NCI-H1436 treated with DMSO at 0.1 percent for 48 hours (cell line): ENCODE measurements at regions not wholly inside any gene's neighbourhood (a gene's known extent, or its start where the extent isn't known, plus 50 kb on each side); places are given as distances from the start of the nearest gene placed in this dataset.

Experiments
- DNase-seq: peaks from one replicate; lab custom pipeline; 2025; lab: John Stamatoyannopoulos, UW

DNA sequence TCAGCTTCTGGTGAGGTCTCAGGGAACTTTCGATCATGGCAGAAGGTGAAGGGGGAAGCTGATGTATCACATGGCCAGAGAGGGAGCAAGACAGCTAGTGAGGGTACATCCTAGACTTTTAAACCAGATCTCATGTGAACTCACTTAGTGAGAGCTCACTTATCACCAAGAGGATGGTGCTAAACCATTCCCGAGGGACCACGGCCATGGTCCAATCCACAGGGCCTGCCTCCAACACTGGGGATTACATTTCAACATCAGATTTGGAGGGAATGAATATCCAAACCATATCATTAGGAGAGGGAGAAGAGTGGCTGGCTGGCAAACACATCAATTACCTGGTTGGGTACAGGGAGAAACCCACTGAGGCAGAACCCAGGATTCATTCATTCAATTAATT, 75.7 kb upstream of the HAAO start:
- no peak for DNase-seq

DNA sequence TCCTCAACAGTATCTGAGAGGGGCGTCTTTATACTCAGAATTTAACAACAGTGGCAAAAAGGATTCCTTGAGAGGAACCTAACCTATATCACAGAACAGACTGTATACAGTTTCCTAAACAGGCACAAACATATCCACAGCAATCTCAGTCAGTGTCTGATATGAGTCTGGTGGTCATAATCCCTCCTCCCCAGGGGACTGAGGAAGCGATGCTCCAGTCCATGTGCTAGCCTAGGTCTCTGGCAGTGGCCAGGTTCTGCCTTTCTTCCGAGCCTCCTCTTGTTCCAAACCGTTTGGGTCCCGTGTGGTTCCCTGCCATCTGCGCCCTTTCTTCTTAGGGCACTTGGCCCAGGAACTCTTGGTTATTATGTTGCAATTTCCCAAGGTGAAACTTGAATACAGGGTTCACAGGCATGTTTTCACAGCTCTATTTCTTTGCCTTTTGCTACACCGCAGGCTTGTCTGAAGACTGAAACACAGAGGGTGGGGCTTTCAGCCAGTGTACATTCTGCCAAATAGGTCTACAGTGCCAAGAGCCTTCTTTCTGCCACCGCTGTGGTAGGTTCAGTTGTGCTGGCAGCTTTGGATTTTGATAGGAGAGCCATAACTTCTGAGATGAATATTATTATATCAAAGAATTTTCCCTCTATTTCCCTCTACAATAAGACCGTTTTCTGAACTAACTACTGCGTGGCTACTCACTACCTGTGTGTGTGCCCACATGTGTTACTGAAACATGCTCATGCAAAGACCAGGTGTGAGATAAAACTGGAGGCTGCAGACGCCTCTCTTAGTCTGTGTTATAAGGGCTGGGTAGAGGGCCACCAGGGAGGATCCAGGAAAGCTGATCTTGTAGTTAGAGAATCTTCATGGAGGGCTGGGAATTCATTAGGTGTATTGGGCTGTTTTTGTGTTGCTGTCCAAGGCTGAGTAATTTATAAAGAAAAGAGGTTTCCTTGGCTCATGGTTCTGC, 75.0 kb upstream of the HAAO start:
- DNase-seq = no peak

DNA sequence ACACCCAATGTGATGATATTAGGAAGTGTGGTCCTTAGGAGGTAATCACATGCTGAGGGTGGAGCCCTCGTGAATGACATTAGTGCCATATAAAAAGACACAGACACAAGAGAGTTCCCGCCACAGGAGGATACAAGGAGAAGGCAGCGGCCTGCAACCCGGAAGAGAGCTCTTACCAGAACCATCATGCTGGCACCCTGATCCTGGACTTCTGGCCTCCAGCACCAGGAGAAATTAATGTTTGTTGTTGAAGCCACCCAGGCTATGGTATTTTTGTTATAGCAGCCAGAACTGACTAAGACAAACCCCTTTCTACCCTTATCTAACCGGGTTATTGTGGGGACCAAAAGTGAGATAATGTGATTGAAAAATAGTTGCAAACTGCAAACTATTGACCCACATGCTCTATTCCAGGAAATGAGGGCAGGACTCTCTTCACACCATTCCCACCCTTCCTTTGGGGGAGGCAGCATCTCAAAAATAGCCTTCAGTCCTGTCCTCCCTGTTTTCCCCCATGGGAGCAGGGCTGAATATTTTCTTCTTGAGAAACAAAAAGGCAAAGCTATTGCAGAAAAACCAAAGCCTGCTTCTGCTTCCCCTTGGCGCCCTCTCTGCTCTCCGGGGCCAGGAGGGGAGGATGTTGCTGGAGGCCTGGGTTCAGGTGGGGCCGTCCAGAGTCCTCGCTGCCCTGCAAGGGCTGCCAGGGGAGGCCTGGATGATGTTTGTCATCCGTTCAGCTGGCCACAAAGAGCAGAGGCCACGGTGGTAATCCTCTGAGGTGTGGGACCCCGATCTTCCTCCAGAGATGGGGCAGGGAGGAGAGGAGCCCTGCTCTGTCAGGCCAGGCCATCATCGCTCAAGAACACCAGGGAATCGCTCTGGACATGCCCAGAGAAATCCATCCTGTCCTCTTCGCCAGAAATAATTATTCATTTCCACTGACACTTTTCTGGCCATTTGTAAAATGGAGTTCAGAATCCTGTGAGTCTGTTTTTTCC, 73.8 kb upstream of the HAAO start:
- no peak for DNase-seq

DNA sequence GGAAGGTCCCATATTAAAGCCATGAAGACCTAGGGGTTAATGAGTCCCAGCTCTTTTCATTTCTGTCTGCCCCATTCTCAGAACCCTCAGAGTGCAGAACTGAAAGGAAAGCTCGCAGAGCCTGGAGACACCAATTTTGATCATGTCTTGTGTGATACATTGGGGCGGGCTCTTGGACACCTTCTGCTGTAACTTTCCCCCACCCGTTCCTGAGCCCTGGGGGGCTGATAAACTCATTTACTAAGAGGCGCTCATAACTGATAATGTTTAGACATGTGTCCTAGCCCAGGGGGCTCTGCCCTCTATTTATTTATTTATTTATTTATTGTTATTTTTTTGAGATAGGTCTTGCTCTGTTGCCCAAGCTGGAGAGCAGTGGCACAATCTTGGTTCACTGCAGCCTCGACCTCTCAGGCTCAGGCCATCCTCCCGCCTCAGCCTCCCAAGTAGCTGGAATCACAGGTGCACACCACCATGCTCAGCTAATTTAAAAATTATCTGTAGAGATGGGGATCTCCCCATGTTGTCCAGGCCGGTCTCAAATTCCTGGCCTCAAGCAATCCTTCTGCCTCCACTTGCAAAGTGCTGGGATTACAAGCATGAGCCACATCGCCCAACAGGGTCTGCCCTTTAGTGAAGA, 72.4 kb upstream of the HAAO start:
- no peak for DNase-seq

DNA sequence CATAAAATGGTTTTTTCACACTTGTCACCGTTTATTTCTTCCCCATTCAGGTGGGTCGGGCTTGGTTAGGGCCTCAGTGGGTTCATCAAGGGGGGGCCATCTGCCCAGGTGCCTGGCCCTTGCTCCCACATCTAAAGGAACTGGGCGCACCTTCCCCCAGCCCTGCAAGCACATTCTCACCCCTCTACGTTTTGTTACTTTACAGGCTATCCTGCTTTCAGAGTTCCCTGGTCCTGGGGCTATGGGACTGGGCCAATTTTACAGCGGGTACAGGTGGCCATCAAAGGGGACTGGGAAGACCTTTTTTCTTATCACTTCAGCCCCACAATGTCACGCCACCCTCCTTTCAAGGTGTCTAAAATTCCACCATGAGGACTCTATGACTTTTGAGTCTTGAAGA, 71.8 kb upstream of the HAAO start:
- DNase-seq = no peak

DNA sequence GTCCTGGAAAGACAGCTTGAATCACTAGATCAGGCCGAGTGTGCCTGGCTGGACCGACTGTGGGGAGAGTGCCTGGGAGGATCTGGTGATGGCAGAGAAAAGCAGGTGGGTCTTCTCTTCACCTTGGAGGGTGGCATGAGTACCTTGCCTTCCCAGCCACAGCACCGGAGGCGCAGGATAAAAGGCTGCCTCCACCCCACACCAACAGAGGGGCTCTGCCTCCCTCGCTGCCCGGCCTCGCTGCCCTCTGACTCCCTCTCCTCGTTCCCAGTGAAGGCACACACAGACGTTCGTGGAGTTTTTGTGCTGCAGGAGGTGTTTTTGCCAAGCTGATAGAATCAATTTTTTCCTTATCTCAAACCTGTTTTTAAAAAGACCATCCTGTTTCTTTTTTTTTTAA, 71.4 kb upstream of the HAAO start:
- DNase-seq = no peak

DNA sequence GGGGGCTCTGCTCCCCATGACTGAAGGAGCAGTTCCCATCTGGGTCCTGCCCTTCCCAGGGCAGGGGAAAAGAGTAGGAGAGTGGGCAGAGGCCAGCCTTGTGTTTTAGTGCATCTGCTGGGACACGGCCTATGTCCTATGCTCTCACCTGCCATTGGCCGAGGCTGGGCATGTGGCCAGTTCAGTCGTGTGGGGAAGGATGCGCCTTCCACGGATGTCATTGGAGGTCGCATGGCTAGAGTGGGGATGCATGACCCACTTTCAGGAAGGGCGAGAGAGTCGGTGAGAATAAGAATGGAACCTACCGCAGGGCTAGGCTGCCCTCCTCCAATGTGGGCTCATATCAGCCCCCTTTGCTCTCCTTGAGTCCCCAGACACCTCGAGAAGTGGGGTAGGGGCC, 70.9 kb upstream of the HAAO start:
- no peak for DNase-seq

DNA sequence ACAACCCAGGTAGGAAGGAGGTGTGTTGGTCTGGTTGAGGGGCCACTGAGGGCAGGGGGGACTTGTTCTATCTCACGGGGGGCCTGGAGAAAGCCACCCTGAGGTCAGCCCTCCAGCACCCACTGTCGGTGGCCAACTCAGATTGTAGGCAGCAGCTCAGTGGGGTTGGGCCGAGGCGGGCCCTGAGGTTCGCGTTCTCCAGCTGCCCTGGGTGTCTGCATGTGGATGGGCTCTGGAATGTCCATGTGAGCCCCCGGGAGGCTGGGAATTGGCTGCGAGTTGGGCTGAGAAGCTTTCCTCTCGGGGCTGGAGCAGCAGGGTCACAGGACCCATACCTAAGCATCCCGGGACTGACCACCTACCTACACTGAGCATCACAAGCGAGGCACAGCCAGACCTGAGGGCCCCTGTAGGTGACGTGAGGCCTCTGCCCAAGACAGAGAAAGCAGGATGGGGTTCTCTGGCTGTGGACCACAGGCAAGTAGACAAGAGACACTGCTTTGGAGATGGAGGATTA, 70.3 kb upstream of the HAAO start:
- no peak for DNase-seq

DNA sequence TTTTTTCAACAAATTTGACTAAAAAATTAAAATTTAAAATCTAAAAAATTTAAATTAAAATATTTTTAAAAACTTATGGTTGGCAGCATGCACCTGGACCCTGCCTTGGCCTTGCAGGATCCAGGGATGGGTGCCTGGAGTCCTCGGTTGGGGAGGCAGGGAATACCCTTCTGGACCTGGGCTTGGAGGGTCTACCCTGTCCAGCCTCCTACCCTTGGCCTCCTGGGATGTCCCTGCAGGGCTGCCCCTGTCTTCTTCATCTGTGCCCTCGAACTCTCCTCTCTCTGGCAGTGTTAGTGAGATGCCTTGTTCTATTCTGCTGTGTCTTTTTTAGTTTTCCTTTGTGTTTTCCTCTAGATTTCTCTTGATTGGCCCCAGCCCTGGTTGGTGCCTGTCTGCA, 68.9 kb upstream of the HAAO start:
- no peak for DNase-seq

DNA sequence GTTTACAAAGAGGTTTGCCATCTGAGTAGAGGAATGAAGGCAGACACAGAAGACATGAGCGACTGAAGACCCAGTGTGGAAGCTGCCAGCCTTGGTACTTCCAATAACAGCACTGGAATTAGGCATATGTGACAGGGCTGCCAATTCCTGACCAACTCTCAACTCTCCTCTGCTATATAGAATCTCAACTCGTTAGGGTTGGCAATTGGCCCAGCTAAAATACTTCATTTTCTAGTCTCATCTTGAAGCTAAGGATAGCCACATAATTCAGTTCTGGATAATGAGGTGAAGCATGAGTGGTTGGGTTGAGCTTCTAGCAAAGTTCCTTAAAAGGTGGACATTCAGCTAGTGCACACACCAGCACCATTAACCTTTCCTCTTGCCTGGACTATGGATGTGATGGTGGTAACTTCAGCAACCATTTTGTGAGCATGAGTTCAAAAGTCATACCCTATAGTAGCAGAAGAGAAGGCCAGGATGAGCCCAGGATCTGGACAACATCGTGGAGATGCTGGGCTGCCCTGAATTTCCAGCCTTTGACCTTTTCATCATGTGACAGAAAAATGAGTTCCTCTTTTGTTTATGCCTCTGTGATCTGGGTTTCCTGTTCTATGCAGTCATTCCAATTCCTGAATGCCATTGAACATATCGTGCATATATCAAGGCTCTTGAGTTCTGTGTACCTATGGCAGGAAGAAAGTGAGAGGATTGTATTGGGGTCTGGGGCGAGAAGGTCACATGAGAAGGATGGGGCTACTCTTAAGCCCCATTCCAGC, 68.1 kb upstream of the HAAO start:
- no peak for DNase-seq

DNA sequence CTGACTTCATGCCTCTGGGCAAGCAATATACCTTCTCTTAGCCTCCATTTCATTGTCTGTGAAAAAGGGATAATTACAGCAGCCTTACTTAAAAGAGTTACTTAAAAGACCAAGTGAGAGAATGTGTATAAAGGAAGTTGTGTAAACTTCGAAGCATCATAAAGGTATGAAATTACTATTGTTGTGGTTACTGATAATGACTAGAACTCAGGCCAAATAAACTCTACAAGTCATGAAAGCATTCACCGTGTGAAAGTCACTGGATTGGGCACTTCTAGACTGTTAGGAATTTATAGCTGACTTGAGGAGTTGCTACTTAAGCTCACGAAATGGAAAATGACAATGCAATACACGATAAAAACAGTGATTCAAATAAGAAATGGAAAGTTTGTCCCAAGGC, 67.4 kb upstream of the HAAO start:
- no peak for DNase-seq

DNA sequence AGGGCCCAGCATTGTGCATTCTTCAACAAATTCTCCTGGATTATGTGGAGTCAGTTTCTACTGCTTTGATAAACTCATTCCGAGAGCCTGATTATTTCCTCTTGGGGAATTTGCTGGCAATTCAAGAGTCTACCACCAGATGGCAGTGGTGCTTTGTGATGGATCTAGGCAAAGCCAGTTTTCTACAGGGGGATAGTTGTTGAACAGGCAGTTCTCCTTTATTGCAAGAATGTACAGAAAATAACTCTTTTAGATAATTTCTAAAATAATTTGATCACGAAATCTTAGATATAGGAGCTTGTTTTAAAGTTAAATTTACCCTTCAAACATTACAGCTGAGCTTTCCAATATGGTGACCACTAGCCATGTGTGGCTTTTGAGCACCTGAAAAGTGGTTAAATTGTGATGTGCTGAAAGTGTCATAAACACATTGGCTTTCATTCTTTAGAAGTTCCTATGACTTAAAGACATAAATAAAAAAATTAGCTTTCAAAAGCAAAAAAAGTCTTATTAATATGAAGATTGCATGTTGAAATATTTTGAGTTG, 66.7 kb upstream of the HAAO start:
- DNase-seq = no peak

DNA sequence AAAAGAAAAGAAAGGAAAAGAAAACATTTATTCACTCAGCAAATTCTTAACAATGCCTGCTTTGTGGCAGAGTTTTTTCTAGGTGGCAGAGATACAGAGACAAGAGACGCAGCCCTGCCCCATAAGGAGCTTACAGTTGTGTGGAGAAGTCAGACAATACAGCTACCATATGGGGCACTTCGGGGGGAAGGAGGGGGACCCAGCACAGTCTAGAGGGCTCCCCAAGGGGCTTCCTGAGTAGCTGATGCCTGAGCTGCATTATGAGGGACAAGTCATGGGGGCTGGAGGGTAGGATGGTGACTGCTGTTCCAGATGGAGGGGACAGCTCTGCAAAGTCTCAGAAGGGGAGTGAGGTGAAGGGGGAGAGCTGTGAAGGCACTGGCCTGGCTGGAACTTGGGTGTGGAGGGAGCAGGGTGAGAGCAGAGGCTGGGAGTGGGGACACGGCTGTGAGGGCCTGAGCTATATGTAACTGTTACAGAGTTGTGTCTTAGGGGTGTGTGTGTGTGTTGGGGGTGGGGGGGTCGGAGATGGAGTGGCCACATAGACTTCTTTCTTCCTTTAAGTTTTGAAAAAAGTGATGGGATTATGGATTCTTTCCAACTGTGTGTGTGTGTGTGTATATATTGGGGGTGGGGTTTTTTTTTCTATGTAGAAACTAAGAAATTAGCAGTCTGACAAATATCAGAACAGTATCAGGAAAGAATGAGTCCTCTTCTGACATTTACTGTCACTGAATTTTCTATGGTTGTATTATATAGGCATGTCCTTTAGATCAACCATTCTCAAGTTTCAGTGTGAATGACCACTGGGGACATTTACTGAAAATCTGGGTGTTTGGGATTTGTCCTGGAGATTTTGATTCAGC, 66.0 kb upstream of the HAAO start:
- no peak for DNase-seq

DNA sequence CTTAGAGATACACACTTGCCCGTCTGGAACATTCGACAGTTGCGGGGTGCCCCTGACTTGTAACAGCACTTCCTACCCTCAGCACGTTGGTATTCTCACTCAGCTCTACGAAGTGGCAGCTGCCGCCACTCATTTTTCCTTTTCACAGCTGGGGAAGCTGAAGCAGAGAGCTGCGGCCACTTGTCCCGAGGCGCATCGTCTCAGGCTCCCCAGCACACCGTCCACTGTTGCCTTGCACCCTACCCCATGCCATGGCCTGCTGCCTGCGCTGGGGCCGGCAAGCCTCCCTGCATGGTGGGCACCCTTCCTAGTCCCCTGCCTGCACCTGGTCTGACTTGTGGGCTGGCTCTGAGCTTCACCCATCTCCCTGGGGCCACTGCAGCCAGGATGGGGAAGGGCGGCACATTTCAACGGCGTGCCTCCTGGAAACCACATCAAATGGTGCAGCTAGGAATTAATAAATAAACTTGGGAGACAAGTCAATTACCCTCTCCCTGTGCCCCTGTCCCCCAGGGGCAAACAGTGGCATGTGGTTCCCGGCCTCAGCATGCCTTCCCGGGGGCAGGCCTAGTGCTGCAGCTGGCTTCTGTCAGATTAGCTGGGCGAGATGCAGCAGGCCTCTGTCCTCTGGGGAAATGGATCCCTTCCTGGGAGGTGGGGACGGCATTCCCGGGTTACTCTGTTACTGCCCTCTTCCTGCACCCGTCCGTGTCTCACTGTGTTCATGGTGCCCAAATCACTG, 64.7 kb upstream of the HAAO start:
- DNase-seq = no peak

DNA sequence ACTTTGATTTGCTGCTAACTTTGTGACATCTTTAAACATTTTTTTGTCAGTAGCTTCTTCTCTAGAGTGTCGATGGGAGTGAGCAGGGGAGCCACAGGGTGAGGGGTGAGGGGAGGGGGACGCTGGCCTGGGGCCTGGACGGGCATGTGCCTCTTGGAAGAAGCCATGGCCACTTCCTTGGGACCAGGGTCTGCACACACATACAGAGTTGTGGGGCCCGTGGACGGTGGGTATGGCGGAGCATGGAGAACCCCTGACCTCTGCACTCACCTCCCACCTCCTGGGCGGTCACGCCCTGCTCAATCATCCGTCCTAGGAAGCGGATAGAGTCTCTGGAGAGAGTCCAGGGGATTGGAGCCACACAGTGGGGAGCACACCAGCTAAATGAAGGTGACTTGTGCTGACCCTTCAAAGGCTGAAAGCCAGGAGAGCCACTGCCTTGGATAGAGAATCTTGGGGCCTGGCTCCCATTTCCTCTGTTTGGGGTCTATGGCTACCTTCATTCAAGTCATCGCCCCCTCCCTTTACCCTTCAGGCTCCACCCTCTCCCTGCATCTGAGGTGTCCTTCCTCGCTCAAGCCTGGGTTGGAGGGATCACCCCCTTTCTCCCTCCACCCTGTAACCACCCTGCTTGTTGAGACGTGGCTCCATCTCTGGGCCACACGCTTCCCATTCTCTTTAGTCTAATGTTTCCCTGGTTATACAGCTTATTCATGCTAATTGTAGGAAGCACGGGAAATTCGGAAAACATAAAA, 63.9 kb upstream of the HAAO start:
- no peak for DNase-seq

DNA sequence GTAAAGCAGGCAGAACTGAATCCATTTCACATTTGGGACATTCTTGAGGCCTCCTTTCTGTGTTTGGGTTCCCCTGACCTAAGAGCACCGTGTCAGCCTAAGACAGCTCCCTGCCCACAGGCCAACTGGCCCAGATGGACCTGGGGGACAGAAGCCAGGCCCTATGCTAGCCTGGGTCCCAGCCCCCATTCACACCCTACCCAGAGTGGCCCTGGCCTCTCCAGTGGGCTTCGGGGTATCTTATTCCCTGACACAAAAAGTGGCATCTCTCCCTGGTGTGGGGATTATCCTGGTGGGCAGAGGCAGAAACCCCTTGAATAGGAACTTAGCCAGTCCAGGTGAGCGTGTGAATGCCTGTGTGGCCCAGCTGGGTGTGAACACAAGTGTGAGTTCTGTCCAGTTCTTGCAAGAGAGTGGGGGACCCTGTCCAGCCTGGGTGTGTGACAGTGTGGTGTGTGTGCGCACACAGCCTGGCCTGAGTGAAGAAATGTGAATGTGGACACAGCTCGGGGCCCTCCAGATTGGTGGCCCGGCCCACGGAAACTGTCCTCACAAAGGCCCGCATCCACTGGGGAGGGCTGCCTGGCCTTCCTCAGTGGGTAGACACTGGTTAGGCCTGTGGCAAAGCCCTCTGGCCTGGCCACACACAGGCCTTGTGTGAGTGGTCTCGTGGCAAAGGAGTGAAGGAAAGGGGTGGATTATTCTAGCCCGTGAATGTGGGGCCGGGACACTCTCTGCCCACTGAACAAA, 63.0 kb upstream of the HAAO start:
- no peak for DNase-seq

DNA sequence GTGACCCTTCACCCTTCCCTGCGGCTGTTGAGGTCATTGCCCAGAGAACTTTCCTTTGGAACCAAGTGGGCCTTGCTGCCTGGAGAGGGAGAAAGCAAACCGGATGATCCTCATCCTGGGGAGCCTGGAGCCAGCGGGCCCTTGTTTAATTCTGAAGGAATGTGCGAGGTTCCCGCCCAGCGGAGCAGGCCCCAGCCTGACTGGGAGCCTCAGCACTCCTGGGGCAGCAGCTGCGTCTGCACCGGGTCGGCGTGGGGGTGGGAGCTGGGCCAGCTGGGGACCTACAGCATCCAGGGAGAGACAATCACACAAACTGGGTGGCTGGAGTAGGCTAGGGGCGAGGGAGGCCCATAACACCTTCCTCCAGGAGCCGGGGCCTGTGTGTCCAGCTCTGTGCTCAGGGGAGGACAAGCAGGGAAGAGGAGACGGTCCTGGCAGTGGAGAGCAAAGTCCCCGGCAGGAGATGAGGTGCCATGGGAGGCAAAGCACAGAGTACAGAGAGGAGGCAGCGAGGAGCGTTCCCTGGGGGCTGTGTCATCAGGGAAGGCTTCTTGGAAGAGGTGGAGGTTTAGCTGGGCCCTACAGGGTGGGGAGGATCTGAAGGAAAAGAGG, 61.9 kb upstream of the HAAO start:
- DNase-seq = no peak
